ENCODE measurements at regions not wholly inside any gene's neighbourhood (a gene's known extent, or its start where the extent isn't known, plus 50 kb on each side); places are given as distances from the start of the nearest gene placed in this dataset.

DNA sequence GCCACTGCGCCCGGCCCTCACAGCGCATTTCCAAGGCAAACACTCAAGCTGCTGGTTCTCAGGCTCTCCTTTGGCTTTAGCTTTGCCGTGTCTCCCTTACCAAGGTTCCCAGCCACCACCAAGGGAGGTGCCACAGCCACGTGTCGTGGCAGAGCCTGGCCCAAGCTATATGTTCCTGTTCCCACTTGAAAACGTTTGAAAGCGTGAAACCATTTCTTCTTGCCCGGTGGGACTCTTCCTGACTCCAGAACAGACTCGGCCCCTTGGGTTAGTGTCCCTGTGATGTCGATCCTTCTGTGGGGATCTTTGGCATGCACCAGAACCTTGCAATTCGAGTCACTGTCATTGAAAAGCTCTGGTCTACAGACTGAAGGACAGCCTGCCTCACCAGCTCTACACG lies 147.9 kb downstream of the HSD17B3 start:
- H3K9me3 ChIP-seq = no peaks in the 10 kb centered on the region
- 81% methylated on average over 13 of the region's 13 CpGs for WGBS
- no peaks in the 10 kb centered on the region for H3K27me3 ChIP-seq
- no peak for DNase-seq (ENCODE audit: extremely low spot score)
- intact Hi-C loops (cut with DNase I) = loop anchor here (10.0 kb wide), 1 partner anchor 61 kb away; no protein-coding TSS in a partner anchor
- peaks cover 0 to 25% (median 15%) of the 10 kb centered on the region in 4 donors for H3K4me1 ChIP-seq
- H3K27ac ChIP-seq (replicated peaks in 1 of 4) = no peak overlapping the region
- H3K36me3 ChIP-seq = no peaks in the 10 kb centered on the region
- H3K4me3 ChIP-seq = no peak overlapping the region
- TF ChIP-seq POLR2AphosphoS5 (IDR thresholded peaks at IDR 0.05) = no peak
- TF ChIP-seq POLR2A (IDR thresholded peaks at IDR 0.05; ENCODE audit: low read depth) = no peak
- TF ChIP-seq EP300 (IDR thresholded peaks at IDR 0.05) = no peak
- no peak for TF ChIP-seq CTCF (IDR thresholded peaks at IDR 0.05)

DNA sequence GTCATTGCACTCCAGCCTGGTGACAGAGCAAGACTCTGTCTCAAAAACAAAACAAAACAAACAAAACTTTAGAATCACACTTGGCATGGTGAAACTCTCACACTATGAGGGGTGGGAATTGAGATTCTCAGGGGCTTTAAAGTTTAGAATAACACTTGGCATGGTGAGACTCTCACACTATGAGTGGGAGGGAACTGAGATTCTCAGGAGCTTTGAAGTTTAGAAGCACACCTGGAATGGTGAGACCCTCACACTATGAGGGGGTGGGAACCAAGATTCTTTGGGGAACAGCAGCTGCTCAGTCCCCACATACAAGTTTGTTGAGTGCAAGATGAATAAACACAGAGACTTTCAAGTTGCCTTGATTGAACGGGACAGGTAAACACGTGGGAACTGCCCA lies 149.4 kb downstream of the HSD17B3 start:
- TF ChIP-seq POLR2A (IDR thresholded peaks at IDR 0.05; ENCODE audit: low read depth) = no peak
- TF ChIP-seq CTCF (IDR thresholded peaks at IDR 0.05) = no peak
- no peak for TF ChIP-seq EP300 (IDR thresholded peaks at IDR 0.05)
- TF ChIP-seq POLR2AphosphoS5 (IDR thresholded peaks at IDR 0.05) = no peak
- Histone ChIP-seq H3K9me3 (no peaks in the 10 kb centered on the region), H3K27me3 (no peaks in the 10 kb centered on the region), H3K36me3 (no peaks in the 10 kb centered on the region), H3K27ac (replicated peaks in 1 of 4) (no peak overlapping the region), H3K4me1 (peaks cover 0 to 38% (median 27%) of the 10 kb centered on the region in 4 donors), H3K4me3 (no peak overlapping the region)
- WGBS = 80% methylated on average over 2 of the region's 2 CpGs
- intact Hi-C loops (cut with DNase I) = loop anchor here (10.0 kb wide), 1 partner anchor 62 kb away; no protein-coding TSS in a partner anchor
- no peak for DNase-seq (ENCODE audit: extremely low spot score)

DNA sequence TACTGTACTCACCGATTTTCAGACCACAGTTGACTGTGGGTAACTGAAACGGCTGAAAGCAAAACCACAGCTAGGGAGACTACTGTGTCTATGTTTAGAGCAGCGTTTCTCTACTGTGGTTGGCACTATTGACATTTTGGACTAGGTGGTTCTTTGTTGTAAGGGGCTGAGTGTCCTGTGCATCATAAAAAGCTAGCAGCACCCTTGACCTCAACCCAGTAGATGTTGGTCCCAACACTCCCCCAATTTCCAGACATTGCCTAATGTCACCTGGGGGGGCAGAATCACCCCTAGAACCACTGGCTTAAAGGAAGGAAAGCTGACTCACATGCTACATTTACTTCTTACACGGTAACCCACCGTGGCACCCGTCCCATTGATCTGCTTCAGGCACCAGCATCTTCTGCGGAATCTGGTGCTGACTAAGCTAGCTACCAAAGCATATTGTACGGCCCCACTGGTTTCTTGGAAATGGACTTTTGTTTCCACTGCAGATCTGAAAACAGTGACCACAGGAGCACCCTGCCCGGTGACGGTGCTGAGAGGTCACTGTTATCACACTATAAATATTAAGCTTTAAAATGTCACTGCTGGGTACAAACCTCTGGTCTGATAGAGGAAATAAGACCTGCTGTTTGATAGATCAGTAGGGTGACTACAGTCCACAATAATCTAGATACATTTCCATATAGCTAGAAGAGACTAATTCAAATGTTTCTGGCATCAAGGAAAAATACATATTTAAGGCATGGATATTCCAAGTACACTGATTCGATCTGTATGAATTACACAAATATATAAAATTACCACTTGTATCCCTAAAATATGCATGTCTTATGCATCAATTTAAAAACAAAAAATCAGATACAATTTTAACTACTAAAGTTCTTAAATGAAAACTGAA lies 151.4 kb downstream of the HSD17B3 start:
- H3K4me3 ChIP-seq = no peak overlapping the region
- peaks cover 0 to 31% (median 22%) of the 10 kb centered on the region in 4 donors for H3K4me1 ChIP-seq
- H3K9me3 ChIP-seq = no peaks in the 10 kb centered on the region
- TF ChIP-seq POLR2A (IDR thresholded peaks at IDR 0.05; ENCODE audit: low read depth) = no peak
- TF ChIP-seq POLR2AphosphoS5 (IDR thresholded peaks at IDR 0.05) = no peak
- TF ChIP-seq EP300 (IDR thresholded peaks at IDR 0.05) = no peak
- no peaks in the 10 kb centered on the region for H3K27me3 ChIP-seq
- no peak for DNase-seq (ENCODE audit: extremely low spot score)
- WGBS = 77% methylated on average over 11 of the region's 11 CpGs
- no peak overlapping the region for H3K27ac ChIP-seq (replicated peaks in 1 of 4)
- no peaks in the 10 kb centered on the region for H3K36me3 ChIP-seq
- intact Hi-C loops (cut with DNase I) = loop anchor here (10.0 kb wide), 1 partner anchor 64 kb away; no protein-coding TSS in a partner anchor

- no peak for DNase-seq (ENCODE audit: extremely low spot score)
- peak overlapping the region; percentile 41 to 73 (median 64) for H3K27ac ChIP-seq (replicated peaks in 1 of 4)
- H3K4me3 ChIP-seq = no peak overlapping the region
- H3K27me3 ChIP-seq = no peaks in the 10 kb centered on the region
- intact Hi-C loops (cut with DNase I) = loop anchor here (10.0 kb wide), 1 partner anchor 65 kb away; no protein-coding TSS in a partner anchor
- no peaks in the 10 kb centered on the region for H3K9me3 ChIP-seq
- H3K36me3 ChIP-seq = no peaks in the 10 kb centered on the region
- H3K4me1 ChIP-seq = peaks cover 0 to 31% (median 22%) of the 10 kb centered on the region in 4 donors
- no peak for TF ChIP-seq EP300 (IDR thresholded peaks at IDR 0.05)
- TF ChIP-seq CTCF (IDR thresholded peaks at IDR 0.05) = no peak
- no peak for TF ChIP-seq POLR2AphosphoS5 (IDR thresholded peaks at IDR 0.05)
- no peak for TF ChIP-seq POLR2A (IDR thresholded peaks at IDR 0.05; ENCODE audit: low read depth)
- WGBS = 68% methylated on average over 12 of the region's 13 CpGs
Observed at GRCh38 chr9:96149533-96150280, 152.3 kb downstream of the HSD17B3 start.

Data from esophagus muscularis mucosa (tissue), 4 donors.